HG03039 (cell line): ENCODE measurements at regions not wholly inside any gene's neighbourhood (a gene's known extent, or its start where the extent isn't known, plus 50 kb on each side); places are given as distances from the start of the nearest gene placed in this dataset.

Experiments used
- ATAC-seq: cut with Tn5 transposase; IDR thresholded peaks from one replicate; pipeline ENCODE4 v1.9.1; 2021; ENCODE audit warnings: mild to moderate bottlenecking, moderate library complexity; ENCODE audit not compliant: unreplicated experiment

- no peak for ATAC-seq
Observed at GRCh38 chr12:107567876-107568619, 117.6 kb upstream of the PWP1 start.

GRCh38 chr12:107568718-107569117 is 116.9 kb upstream of the PWP1 start:
- no peak for ATAC-seq

- ATAC-seq: no peak
Observed at GRCh38 chr12:107570721-107571120, 114.9 kb upstream of the PWP1 start.

- no peak for ATAC-seq
Observed at GRCh38 chr12:107571492-107571891, 114.1 kb upstream of the PWP1 start.

- ATAC-seq: no peak
Observed at GRCh38 chr12:107574691-107575090, 110.9 kb upstream of the PWP1 start.

- no peak for ATAC-seq
Observed at GRCh38 chr12:107580750-107581618, 104.6 kb upstream of the PWP1 start.

GRCh38 chr12:107581619-107582015 is 104.0 kb upstream of the PWP1 start:
- ATAC-seq: no peak

- no peak for ATAC-seq
Observed at GRCh38 chr12:107583551-107583950, 102.0 kb upstream of the PWP1 start.

- no peak for ATAC-seq
Observed at GRCh38 chr12:107584563-107584962, 101.0 kb upstream of the PWP1 start.

- no peak for ATAC-seq
Observed at GRCh38 chr12:107586256-107586970, 99.2 kb upstream of the PWP1 start.

GRCh38 chr12:107590413-107590812 is 95.2 kb upstream of the PWP1 start:
- ATAC-seq: no peak

GRCh38 chr12:107590814-107591375 is 94.7 kb upstream of the PWP1 start:
- no peak for ATAC-seq

- no peak for ATAC-seq
Observed at GRCh38 chr12:107593713-107594381, 91.8 kb upstream of the PWP1 start.

- ATAC-seq: no peak
Observed at GRCh38 chr12:107594995-107595394, 90.6 kb upstream of the PWP1 start.

- no peak for ATAC-seq
Observed at GRCh38 chr12:107597695-107598410, 87.7 kb upstream of the PWP1 start.

GRCh38 chr12:107598906-107599305 is 86.7 kb upstream of the PWP1 start:
- no peak for ATAC-seq

GRCh38 chr12:107600581-107601144 is 84.9 kb upstream of the PWP1 start:
- ATAC-seq: no peak

- no peak for ATAC-seq
Observed at GRCh38 chr12:107602446-107602845, 83.2 kb upstream of the PWP1 start.

- ATAC-seq: no peak
Observed at GRCh38 chr12:107605293-107605692, 80.3 kb upstream of the PWP1 start.
